Aorta (tissue), 5 donors: ENCODE measurements at regions not wholly inside any gene's neighbourhood (a gene's known extent, or its start where the extent isn't known, plus 50 kb on each side); places are given as distances from the start of the nearest gene placed in this dataset.

Source experiments
- ATAC-seq: fragments of 200-7000 bp; cut with Tn5 transposase; one replicate; pipeline ENCODE4 v1.9.1; 2022; ENCODE audit warnings: moderate library complexity; ENCODE audit not compliant: low FRiP score
- DNase-seq, 2 donors: peaks; one replicate each; pipeline ENCODE4 v3.0.0-alpha.2; 2020
- H3K27ac ChIP-seq, 2 donors: one replicate each; pipeline ENCODE4 v1.5.1; 2013; ENCODE audit warnings: low read length in 2 of 2, mild to moderate bottlenecking in 2 of 2, moderate library complexity in 2 of 2, control low read depth in 1 of 2, inconsistent platforms in 1 of 2, low read depth in 1 of 2
- H3K27me3 ChIP-seq, 2 donors: one replicate each; pipeline ENCODE4 v1.6.1; 2013; ENCODE audit warnings: control low read depth in 1 of 2, low read length in 1 of 2, mild to moderate bottlenecking in 1 of 2, moderate library complexity in 1 of 2; ENCODE audit not compliant: insufficient read depth in 2 of 2, control insufficient read depth in 1 of 2
- H3K36me3 ChIP-seq, 2 donors: one replicate each; pipeline ENCODE4 v1.6.1; 2013; ENCODE audit warnings: control low read depth in 1 of 2, low read length in 1 of 2, mild to moderate bottlenecking in 1 of 2; ENCODE audit not compliant: insufficient read depth in 2 of 2, control insufficient read depth in 1 of 2
- H3K4me1 ChIP-seq, 2 donors: one replicate each; pipeline ENCODE4 v1.6.1; 2013; ENCODE audit warnings: low read length in 2 of 2, control low read depth in 1 of 2, mild to moderate bottlenecking in 1 of 2, moderate library complexity in 1 of 2; ENCODE audit not compliant: insufficient read depth in 2 of 2, control insufficient read depth in 1 of 2
- H3K4me3 ChIP-seq, 2 donors: one replicate each; pipeline ENCODE4 v1.5.1; 2013; ENCODE audit warnings: low read length in 2 of 2, control low read depth in 1 of 2, mild to moderate bottlenecking in 1 of 2
- H3K9me3 ChIP-seq: one replicate; pipeline ENCODE4 v1.6.1; 2013; ENCODE audit warnings: mild to moderate bottlenecking, low read length; ENCODE audit not compliant: control insufficient read depth
- WGBS, 2 donors: extraction: QIAGEN DNeasy Blood & Tissue Kit; methylation state at CpG; one replicate each; pipeline ENCODE4 v1.1.7; 2013; 5-methylcytosine and 5-hydroxymethylcytosine counted together
- intact Hi-C, 2 donors: fragments of 100-400 bp; cut with DNase I; formaldehyde crosslinking; loops; one replicate each; pipeline versions ENCODE4 v1.14.2 to v1.15.0; 2022
- donor health status: healthy with polysubstance abuse.
- donor health status: Bipolar disorder and iron deficiency.
- donor health status: DM: no; HTN: no; CAD: no.
- donor health status: DM: no; HTN: no; CAD: no.
- donor health status: DM: yes; HTN: yes; CAD: no.

GRCh38 chr13:107392205-107392604, 823.1 kb downstream of the LIG4 start:
- ATAC-seq, result no peak

GRCh38 chr13:107387525-107387924, 819.6 kb upstream of the ARGLU1 start:
- 66 to 68% methylated on average over 2 of the region's 2 CpGs for WGBS, 2 donors
- Histone ChIP-seq H3K4me1 (peaks cover 0 to 1% of the 10 kb centered on the region in 2 donors), H3K4me3 (no peak overlapping the region), H3K27ac (no peak overlapping the region), H3K9me3 (no peaks in the 10 kb centered on the region), H3K27me3 (no peaks in the 10 kb centered on the region), H3K36me3 (no peaks in the 10 kb centered on the region)
- no peak for ATAC-seq
- no peak for DNase-seq
- intact Hi-C loops, result no loop called here

More at GRCh38 chr13:107392205-107392604, 823.1 kb downstream of the LIG4 start:
- intact Hi-C loops, result no loop called here
- Histone ChIP-seq H3K4me3 (no peak overlapping the region), H3K36me3 (no peaks in the 10 kb centered on the region), H3K9me3 (no peaks in the 10 kb centered on the region), H3K4me1 (peaks cover 0 to 2% of the 10 kb centered on the region in 2 donors), H3K27ac (no peak overlapping the region), H3K27me3 (no peaks in the 10 kb centered on the region)
- WGBS, 2 donors, result 69 to 73% methylated on average over 1 of the region's 1 CpG
- DNase-seq, result no peak

GRCh38 chr13:107379407-107380155, 811.6 kb upstream of the ARGLU1 start:
- Histone ChIP-seq H3K9me3 (no peaks in the 10 kb centered on the region), H3K4me3 (no peak overlapping the region), H3K36me3 (no peaks in the 10 kb centered on the region), H3K4me1 (no peaks in the 10 kb centered on the region), H3K27ac (no peak overlapping the region), H3K27me3 (no peaks in the 10 kb centered on the region)
- ATAC-seq, result no peak
- no peak for DNase-seq
- WGBS, 2 donors, result 63 to 64% methylated on average over 7 of the region's 7 CpGs
- intact Hi-C loops, result loop anchor here in 1 of 2 donors (10.0 kb wide), 2 partner anchors 65 to 175 kb away; no protein-coding TSS in a partner anchor

- no peak for ATAC-seq
- H3K36me3 ChIP-seq, result no peaks in the 10 kb centered on the region
- H3K27ac ChIP-seq, result no peak overlapping the region
- 27 to 38% methylated on average over 6 of the region's 6 CpGs for WGBS, 2 donors
- no peaks in the 10 kb centered on the region for H3K27me3 ChIP-seq
- H3K9me3 ChIP-seq, result no peaks in the 10 kb centered on the region
- DNase-seq, result no peak
- no peak overlapping the region for H3K4me3 ChIP-seq
- intact Hi-C loops, result loop anchor here in 1 of 2 donors (10.0 kb wide), 2 partner anchors 68 to 172 kb away; no protein-coding TSS in a partner anchor
- H3K4me1 ChIP-seq, result no peaks in the 10 kb centered on the region
Observed at GRCh38 chr13:107376341-107377125, 808.6 kb upstream of the ARGLU1 start.

GRCh38 chr13:107375701-107376340, 807.9 kb upstream of the ARGLU1 start:
- H3K4me3 ChIP-seq, result no peak overlapping the region
- DNase-seq, result no peak
- no peaks in the 10 kb centered on the region for H3K9me3 ChIP-seq
- no peaks in the 10 kb centered on the region for H3K4me1 ChIP-seq
- intact Hi-C loops, result loop anchor here in 1 of 2 donors (10.0 kb wide), 2 partner anchors 69 to 171 kb away; no protein-coding TSS in a partner anchor
- WGBS, 2 donors, result 85 to 86% methylated on average over 4 of the region's 4 CpGs
- no peaks in the 10 kb centered on the region for H3K27me3 ChIP-seq
- no peaks in the 10 kb centered on the region for H3K36me3 ChIP-seq
- H3K27ac ChIP-seq, result no peak overlapping the region
- ATAC-seq, result no peak

- Histone ChIP-seq H3K27ac (no peak overlapping the region), H3K9me3 (no peaks in the 10 kb centered on the region), H3K36me3 (no peaks in the 10 kb centered on the region), H3K4me1 (no peaks in the 10 kb centered on the region), H3K4me3 (no peak overlapping the region), H3K27me3 (no peaks in the 10 kb centered on the region)
- ATAC-seq (no peak), DNase-seq (no peak)
- WGBS, 2 donors, result 95 to 97% methylated on average over 2 of the region's 2 CpGs
- intact Hi-C loops, result loop anchor here in 1 of 2 donors (10.0 kb wide), 2 partner anchors 71 to 169 kb away; no protein-coding TSS in a partner anchor
Observed at GRCh38 chr13:107374038-107374437, 806.1 kb upstream of the ARGLU1 start.

GRCh38 chr13:107373551-107373950, 805.6 kb upstream of the ARGLU1 start:
- 2% methylated on average over 3 of the region's 3 CpGs for whole genome bisulfite sequencing, 2 donors
- Histone ChIP-seq H3K27me3 (no peaks in the 10 kb centered on the region), H3K9me3 (no peaks in the 10 kb centered on the region), H3K4me3 (no peak overlapping the region), H3K27ac (no peak overlapping the region), H3K4me1 (no peaks in the 10 kb centered on the region), H3K36me3 (no peaks in the 10 kb centered on the region)
- ATAC-seq (peak; percentile 70), DNase-seq (no peak)
- intact Hi-C loops, result loop anchor here (1.0 to 10.0 kb wide), 3 partner anchors 71 to 277 kb away; no protein-coding TSS in a partner anchor

GRCh38 chr13:107370015-107370785, 802.3 kb upstream of the ARGLU1 start:
- intact Hi-C loops, result loop anchor here in 1 of 2 donors (10.0 kb wide), 2 partner anchors 75 to 165 kb away; no protein-coding TSS in a partner anchor
- no peak for ATAC-seq
- 30 to 35% methylated on average over 7 of the region's 7 CpGs for WGBS, 2 donors
- H3K27ac ChIP-seq, result no peak overlapping the region
- DNase-seq, result no peak
- H3K36me3 ChIP-seq, result no peaks in the 10 kb centered on the region
- H3K27me3 ChIP-seq, result no peaks in the 10 kb centered on the region
- H3K4me1 ChIP-seq, result no peaks in the 10 kb centered on the region
- H3K9me3 ChIP-seq, result no peaks in the 10 kb centered on the region
- H3K4me3 ChIP-seq, result no peak overlapping the region
